Urinary bladder (tissue), 3 donors: ENCODE measurements at regions not wholly inside any gene's neighbourhood (a gene's known extent, or its start where the extent isn't known, plus 50 kb on each side); places are given as distances from the start of the nearest gene placed in this dataset.
A peak's percentile ranks its signal among the peaks of the same experiment; 100 is the strongest.
"Not testable (repeated sequence)": the region's sequence is repeated elsewhere in the genome, so short reads cannot be mapped to it uniquely, and the experiment has no call there.

ENCODE experiments used
- DNase-seq: peaks from one replicate; pipeline ENCODE4 v3.0.0-alpha.2; 2015; ENCODE audit errors: extremely low spot score
- H3K27ac ChIP-seq: one replicate; pipeline ENCODE4 v1.5.1; 2013; ENCODE audit warnings: low read depth, mild to moderate bottlenecking, moderate library complexity
- H3K36me3 ChIP-seq: one replicate; pipeline ENCODE4 v1.6.1; 2013; ENCODE audit warnings: mild to moderate bottlenecking, moderate library complexity; ENCODE audit not compliant: insufficient read depth
- H3K4me1 ChIP-seq: one replicate; pipeline ENCODE4 v1.6.1; 2013; ENCODE audit warnings: mild to moderate bottlenecking, moderate library complexity; ENCODE audit not compliant: insufficient read depth
- H3K4me3 ChIP-seq: one replicate; pipeline ENCODE4 v1.5.1; 2013; ENCODE audit warnings: low read depth, low read length
- WGBS: extraction: QIAGEN DNeasy Blood & Tissue Kit; methylation state at CpG from one replicate; pipeline ENCODE4 v1.1.7; 2013; 5-methylcytosine and 5-hydroxymethylcytosine counted together
- donor health status: healthy with polysubstance abuse.
- donor health status: healthy.

- WGBS, result 88% methylated on average over 13 of the region's 13 CpGs
- Histone ChIP-seq H3K36me3 (no peaks in the 10 kb centered on the region), H3K27ac (no peak overlapping the region), H3K4me3 (no peak overlapping the region), H3K4me1 (no peaks in the 10 kb centered on the region)
- DNase-seq, result no peak
These were observed 128.2 kb downstream of the BANF2 start for GRCh38 chr20:17827759-17828559.

- DNase-seq, result no peak
- no peak overlapping the region for H3K4me3 ChIP-seq
- no peaks in the 10 kb centered on the region for H3K4me1 ChIP-seq
- WGBS, result 95% methylated on average over 4 of the region's 4 CpGs
- H3K36me3 ChIP-seq, result no peaks in the 10 kb centered on the region
- no peak overlapping the region for H3K27ac ChIP-seq
These were observed 127.3 kb downstream of the BANF2 start for GRCh38 chr20:17827079-17827478.

- DNase-seq, result no peak
- H3K4me1 ChIP-seq, result peaks cover 1% of the 10 kb centered on the region
- 91% methylated on average over 8 of the region's 8 CpGs for WGBS
- no peaks in the 10 kb centered on the region for H3K36me3 ChIP-seq
- H3K4me3 ChIP-seq, result no peak overlapping the region
- no peak overlapping the region for H3K27ac ChIP-seq
These were observed 126.4 kb downstream of the BANF2 start for GRCh38 chr20:17825960-17826843.

- Histone ChIP-seq H3K4me3 (no peak overlapping the region), H3K4me1 (peaks cover 1% of the 10 kb centered on the region), H3K36me3 (no peaks in the 10 kb centered on the region), H3K27ac (no peak overlapping the region)
- WGBS, result 48% methylated on average over 15 of the region's 15 CpGs
- no peak for DNase-seq
These were observed 125.6 kb downstream of the BANF2 start for GRCh38 chr20:17825252-17825959.

GRCh38 chr20:17824676-17825251 lies 125.0 kb downstream of the BANF2 start:
- no peak for DNase-seq
- H3K36me3 ChIP-seq, result no peaks in the 10 kb centered on the region
- H3K4me1 ChIP-seq, result peaks cover 1% of the 10 kb centered on the region
- H3K4me3 ChIP-seq, result no peak overlapping the region
- 89% methylated on average over 7 of the region's 7 CpGs for WGBS
- no peak overlapping the region for H3K27ac ChIP-seq

- Histone ChIP-seq H3K27ac (no peak overlapping the region), H3K4me3 (no peak overlapping the region), H3K4me1 (peaks cover 1% of the 10 kb centered on the region), H3K36me3 (no peaks in the 10 kb centered on the region)
- 61% methylated on average over 10 of the region's 10 CpGs for WGBS
- no peak for DNase-seq
These were observed 123.8 kb downstream of the BANF2 start for GRCh38 chr20:17823409-17824144.

- Histone ChIP-seq H3K4me1 (peaks cover 1% of the 10 kb centered on the region), H3K4me3 (no peak overlapping the region), H3K27ac (peak overlapping the region; percentile 42), H3K36me3 (no peaks in the 10 kb centered on the region)
- WGBS, result 66% methylated on average over 15 of the region's 15 CpGs
- DNase-seq, result no peak
These were observed 123.0 kb downstream of the BANF2 start for GRCh38 chr20:17822540-17823408.

- peak overlapping the region; percentile 42 for H3K27ac ChIP-seq
- DNase-seq, result peak; percentile 79
- H3K4me1 ChIP-seq, result peaks cover 1% of the 10 kb centered on the region
These were observed 122.3 kb downstream of the BANF2 start for GRCh38 chr20:17822039-17822438.

GRCh38 chr20:17821606-17822005 lies 121.8 kb downstream of the BANF2 start:
- H3K4me3 ChIP-seq, DNase-seq, H3K4me1 ChIP-seq, H3K27ac ChIP-seq, H3K36me3 ChIP-seq: not testable (repeated sequence)
- WGBS, result 96% methylated on average over 3 of the region's 3 CpGs

More at GRCh38 chr20:17822039-17822438, 122.3 kb downstream of the BANF2 start:
- WGBS, result 53% methylated on average over 5 of the region's 5 CpGs
- Histone ChIP-seq H3K36me3 (no peaks in the 10 kb centered on the region), H3K4me3 (no peak overlapping the region)

GRCh38 chr20:17819395-17820093 lies 119.8 kb downstream of the BANF2 start:
- 99% methylated on average over 2 of the region's 2 CpGs for WGBS
- Histone ChIP-seq H3K36me3 (no peaks in the 10 kb centered on the region), H3K4me3 (no peak overlapping the region), H3K27ac (no peak overlapping the region), H3K4me1 (peaks cover 1% of the 10 kb centered on the region)
- DNase-seq, result no peak

- no peak for DNase-seq
- WGBS, result 97% methylated on average over 7 of the region's 7 CpGs
These were observed 118.4 kb downstream of the BANF2 start for GRCh38 chr20:17818187-17818586.

More at GRCh38 chr20:17818187-17818586, 118.4 kb downstream of the BANF2 start:
- Histone ChIP-seq H3K4me3 (no peak overlapping the region), H3K4me1 (peaks cover 1% of the 10 kb centered on the region), H3K27ac (no peak overlapping the region), H3K36me3 (no peaks in the 10 kb centered on the region)
